Epithelial cell of proximal tubule (primary cell): ENCODE measurements at regions not wholly inside any gene's neighbourhood (a gene's known extent, or its start where the extent isn't known, plus 50 kb on each side); places are given as distances from the start of the nearest gene placed in this dataset.

Source experiments
- DNase-seq: peaks from one replicate; pipeline ENCODE4 v3.0.0-alpha.2; 2011; ENCODE audit warnings: low read depth
- H3K4me3 ChIP-seq: 2 replicates; pipeline ENCODE4 v1.5.1; 2011; ENCODE audit warnings: low read depth, mild to moderate bottlenecking, low read length
- CTCF ChIP-seq: conservative IDR thresholded peaks from 2 replicates; pipeline ENCODE4 v1.5.1; 2012; ENCODE audit warnings: low read depth, mild to moderate bottlenecking, low read length

- no peak for TF ChIP-seq CTCF
- DNase-seq: no peak
- H3K4me3 ChIP-seq: no peak overlapping the region
Measured at GRCh38 chr1:188857526-188858087, 1620.1 kb downstream of the BRINP3 start.

- H3K4me3 ChIP-seq: no peak overlapping the region
- TF ChIP-seq CTCF: no peak
- no peak for DNase-seq
Measured at GRCh38 chr1:188867614-188868013, 1610.0 kb downstream of the BRINP3 start.

GRCh38 chr1:188871164-188871563, 1606.5 kb downstream of the BRINP3 start:
- no peak for TF ChIP-seq CTCF
- DNase-seq: no peak
- no peak overlapping the region for H3K4me3 ChIP-seq

- no peak for DNase-seq
- TF ChIP-seq CTCF: no peak
Measured at GRCh38 chr1:188872376-188872775, 1605.3 kb downstream of the BRINP3 start.

GRCh38 chr1:188877668-188878067, 1600.0 kb downstream of the BRINP3 start:
- no peak for DNase-seq
- TF ChIP-seq CTCF: no peak

More at GRCh38 chr1:188872376-188872775, 1605.3 kb downstream of the BRINP3 start:
- no peak overlapping the region for H3K4me3 ChIP-seq

GRCh38 chr1:188888386-188888785, 1589.3 kb downstream of the BRINP3 start:
- no peak for DNase-seq
- TF ChIP-seq CTCF: no peak
- no peak overlapping the region for H3K4me3 ChIP-seq

More at GRCh38 chr1:188877668-188878067, 1600.0 kb downstream of the BRINP3 start:
- H3K4me3 ChIP-seq: no peak overlapping the region

GRCh38 chr1:188889166-188889565, 1588.5 kb downstream of the BRINP3 start:
- no peak for TF ChIP-seq CTCF
- no peak overlapping the region for H3K4me3 ChIP-seq
- DNase-seq: no peak
